ENCODE measurements at regions not wholly inside any gene's neighbourhood (a gene's known extent, or its start where the extent isn't known, plus 50 kb on each side); places are given as distances from the start of the nearest gene placed in this dataset.

DNA sequence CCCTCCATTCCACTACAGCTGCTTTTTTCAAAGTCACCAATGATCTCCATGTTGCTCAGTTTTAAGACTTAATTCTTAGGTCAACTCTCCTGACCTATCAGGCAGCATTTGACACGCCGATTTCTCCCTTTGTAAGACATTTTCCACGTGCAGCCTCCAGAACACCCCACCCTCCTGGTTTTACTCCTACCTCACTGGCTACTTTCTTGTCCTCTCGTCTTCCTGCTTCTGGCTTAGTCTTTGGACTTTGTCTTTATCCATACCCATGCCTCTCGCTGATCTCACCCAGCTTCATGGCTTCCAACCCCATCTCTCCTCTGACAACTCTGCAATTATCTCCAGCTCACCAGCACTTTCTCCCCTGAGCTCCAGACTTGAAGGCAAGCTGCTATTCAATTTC lies 99.3 kb upstream of the UMPS start:
- no peak overlapping the region for H4K91ac ChIP-seq (replicated peaks; ENCODE audit: insufficient read length, low read length)
- H2BK5ac ChIP-seq (ENCODE audit: low read depth, low read length), result no peak overlapping the region
- POLR2A ChIA-PET (ENCODE audit: partially characterized antibody), result no interaction called here
- no peak overlapping the region for H3K4ac ChIP-seq (replicated peaks; ENCODE audit: insufficient read length, low read depth, low read length)
- peaks cover 2 to 9% (median 6%) of the 10 kb centered on the region in 4 experiments for H3K4me1 ChIP-seq (replicated peaks in 1 of 4; ENCODE audit: control insufficient read depth in 3 of 4, insufficient read depth in 4 of 4, low read length in 3 of 4)
- no peak overlapping the region for H3K56ac ChIP-seq (replicated peaks; ENCODE audit: insufficient read length, low read depth, low read length)
- no peak overlapping the region for H2BK15ac ChIP-seq (ENCODE audit: low read length)
- H3K18ac ChIP-seq (ENCODE audit: extremely low read depth, low read length), result no peak overlapping the region
- H3K27ac ChIP-seq (ENCODE audit: low read depth, low read length), result no peak overlapping the region
- H4K20me1 ChIP-seq (replicated peaks in 1 of 2; ENCODE audit: control insufficient read depth in 1 of 2, insufficient read depth in 2 of 2, low read length in 2 of 2), result no peaks in the 10 kb centered on the region
- no peak for TF ChIP-seq TAF1 (IDR thresholded peaks at IDR 0.05; ENCODE audit: low read depth, low read length)
- TF ChIP-seq CHD2 (IDR thresholded peaks at IDR 0.05; ENCODE audit: low read length), result no peak
- no peak for TF ChIP-seq JUND (IDR thresholded peaks at IDR 0.05; ENCODE audit: low read length)
- TF ChIP-seq NRF1 (IDR thresholded peaks at IDR 0.05; ENCODE audit: low read depth, low read length), result no peak
- no peak for TF ChIP-seq EZH2 (IDR thresholded peaks at IDR 0.05; ENCODE audit: low read depth, low read length, severe bottlenecking)
- TF ChIP-seq KDM1A (IDR thresholded peaks at IDR 0.05; ENCODE audit: borderline replicate concordance, low read length), result no peak
- WGBS, 2 experiments (ENCODE audit: extremely low coverage in 1 of 2, insufficient coverage in 1 of 2, insufficient read length in 1 of 2, insufficient replicate concordance in 2 of 2, low coverage in 1 of 2, low lambda C conversion rate in 2 of 2, missing lambda C conversion rate in 1 of 2), result 83% methylated on average over 5 of the region's 5 CpGs; no CpG with 5 or more reads in 1 of the 2 experiments
- no peak overlapping the region for H2AFZ ChIP-seq (ENCODE audit: low read length)
- 0 out of 2 replicates have a peak overlapping the region, but pooled peaks have one; percentile 25 for H2BK20ac ChIP-seq (ENCODE audit: low read length)
- no peak overlapping the region for H3K9ac ChIP-seq (replicated peaks in 1 of 4; ENCODE audit: extremely low read depth in 1 of 4, low read depth in 3 of 4, low read length in 3 of 4)
- no peak overlapping the region for H3K14ac ChIP-seq (ENCODE audit: insufficient read length)
- H2BK120ac ChIP-seq (replicated peaks; ENCODE audit: low read depth, low read length), result no peak overlapping the region
- no peak overlapping the region for H2BK12ac ChIP-seq (ENCODE audit: low read depth, low read length)
- no peak overlapping the region for H3K23ac ChIP-seq (ENCODE audit: insufficient read length)
- H3K4me2 ChIP-seq (ENCODE audit: insufficient read depth in 1 of 2, low read depth in 2 of 2, low read length in 2 of 2), result no peak overlapping the region
- no peaks in the 10 kb centered on the region; a peak in 1 of 7 replicates for H3K27me3 ChIP-seq (replicated peaks in 1 of 4; ENCODE audit: control insufficient read depth in 3 of 4, extremely low read depth in 1 of 4, insufficient read depth in 3 of 4, low read length in 3 of 4)
- H4K5ac ChIP-seq (ENCODE audit: insufficient read length, low read depth, low read length), result no peak overlapping the region
- no peaks in the 10 kb centered on the region; the same call in 1 of the 2 replicates for H3K23me2 ChIP-seq (ENCODE audit: low read depth, low read length)
- H3K36me3 ChIP-seq (ENCODE audit: control insufficient read depth in 2 of 4, insufficient read depth in 4 of 4, low read length in 3 of 4), result no peaks in the 10 kb centered on the region
- H3K9me3 ChIP-seq (ENCODE audit: insufficient read depth in 2 of 2, low read depth in 1 of 2, low read length in 1 of 2), result no peaks in the 10 kb centered on the region; a peak in 1 of 4 replicates
- H3K79me2 ChIP-seq (ENCODE audit: control insufficient read depth in 1 of 2, insufficient read depth in 2 of 2, low read length in 2 of 2), result no peaks in the 10 kb centered on the region
- FAIRE-seq (no peak), DNase-seq (ENCODE audit: low read depth in 1 of 2, low spot score in 2 of 2) (no peak)
- H3K79me1 ChIP-seq (ENCODE audit: low read depth, low read length), result no peaks in the 10 kb centered on the region
- CTCF ChIA-PET (ENCODE audit: partially characterized antibody), result interaction anchor here (0.6 to 1.2 kb wide), 2 partner anchors 12 to 19 kb away, joined by 3 to 4 read pairs; no protein-coding TSS in a partner anchor
- no peak overlapping the region for H2AK5ac ChIP-seq (ENCODE audit: low read depth, low read length)
- no peak overlapping the region for H4K8ac ChIP-seq (ENCODE audit: extremely low read depth, insufficient read depth, low read length)
- H3K4me3 ChIP-seq (ENCODE audit: extremely low read depth in 1 of 4, insufficient read depth in 2 of 4, low read depth in 3 of 4, low read length in 4 of 4), result no peak overlapping the region
